ENCODE measurements at regions not wholly inside any gene's neighbourhood (a gene's known extent, or its start where the extent isn't known, plus 50 kb on each side); places are given as distances from the start of the nearest gene placed in this dataset.

- TF ChIP-seq CTCF (IDR thresholded peaks at IDR 0.05) (no peak), POLR2A (IDR thresholded peaks at IDR 0.05) (no peak)
Measured at GRCh38 chr11:13907678-13908077, 54.8 kb upstream of the SPON1 start.

Measured in esophagus squamous epithelium (tissue), 4 donors.